ENCODE measurements at regions not wholly inside any gene's neighbourhood (a gene's known extent, or its start where the extent isn't known, plus 50 kb on each side); places are given as distances from the start of the nearest gene placed in this dataset.

DNA sequence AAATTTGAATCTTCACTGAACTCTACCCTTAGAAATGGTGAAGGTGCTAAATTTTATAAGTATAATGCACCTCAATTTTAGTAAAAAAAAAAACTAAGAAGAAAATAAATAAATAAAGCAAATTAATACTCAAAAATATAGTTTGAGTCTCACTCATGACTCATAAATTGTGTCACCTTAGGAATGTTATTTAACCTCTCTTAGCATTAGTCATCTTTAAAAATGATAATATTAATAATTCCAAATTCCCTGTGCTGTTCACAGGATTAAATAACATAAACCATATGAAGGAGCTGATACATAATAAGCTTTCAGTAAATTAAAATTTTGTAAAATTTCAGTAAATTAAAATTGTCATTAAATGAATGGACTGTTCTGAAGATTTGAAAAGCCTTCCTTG, 339.8 kb upstream of the RGMB start:
- H3K79me2 ChIP-seq (replicated peaks; ENCODE audit: insufficient read depth, low read length): no peaks in the 10 kb centered on the region
- H3K9me3 ChIP-seq (ENCODE audit: low read length): no peaks in the 10 kb centered on the region
- no peaks in the 10 kb centered on the region for H4K20me1 ChIP-seq (ENCODE audit: insufficient read depth)
- H3K4me3 ChIP-seq (ENCODE audit: low read length): no peak overlapping the region
- no peak overlapping the region for H3K9ac ChIP-seq (ENCODE audit: low read length)
- H3F3A ChIP-seq (ENCODE audit: insufficient read depth, low read length, poor library complexity, severe bottlenecking): no peaks in the 10 kb centered on the region
- no peaks in the 10 kb centered on the region for H3K36me3 ChIP-seq (ENCODE audit: insufficient read depth, low read length)
- H2AFZ ChIP-seq (ENCODE audit: low read depth, low read length): no peak overlapping the region
- TF ChIP-seq, protein P1, sequence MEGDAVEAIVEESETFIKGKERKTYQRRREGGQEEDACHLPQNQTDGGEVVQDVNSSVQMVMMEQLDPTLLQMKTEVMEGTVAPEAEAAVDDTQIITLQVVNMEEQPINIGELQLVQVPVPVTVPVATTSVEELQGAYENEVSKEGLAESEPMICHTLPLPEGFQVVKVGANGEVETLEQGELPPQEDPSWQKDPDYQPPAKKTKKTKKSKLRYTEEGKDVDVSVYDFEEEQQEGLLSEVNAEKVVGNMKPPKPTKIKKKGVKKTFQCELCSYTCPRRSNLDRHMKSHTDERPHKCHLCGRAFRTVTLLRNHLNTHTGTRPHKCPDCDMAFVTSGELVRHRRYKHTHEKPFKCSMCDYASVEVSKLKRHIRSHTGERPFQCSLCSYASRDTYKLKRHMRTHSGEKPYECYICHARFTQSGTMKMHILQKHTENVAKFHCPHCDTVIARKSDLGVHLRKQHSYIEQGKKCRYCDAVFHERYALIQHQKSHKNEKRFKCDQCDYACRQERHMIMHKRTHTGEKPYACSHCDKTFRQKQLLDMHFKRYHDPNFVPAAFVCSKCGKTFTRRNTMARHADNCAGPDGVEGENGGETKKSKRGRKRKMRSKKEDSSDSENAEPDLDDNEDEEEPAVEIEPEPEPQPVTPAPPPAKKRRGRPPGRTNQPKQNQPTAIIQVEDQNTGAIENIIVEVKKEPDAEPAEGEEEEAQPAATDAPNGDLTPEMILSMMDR (IDR thresholded peaks at IDR 0.05; ENCODE audit: poor library complexity, severe bottlenecking): no peak
- TF ChIP-seq EP300 (conservative IDR thresholded peaks at IDR 0.05; ENCODE audit: poor library complexity, severe bottlenecking) (no peak), SMC3 (conservative IDR thresholded peaks at IDR 0.05; ENCODE audit: poor library complexity) (no peak)
- H3K4me2 ChIP-seq (ENCODE audit: low read length): no peak overlapping the region
- H3K27me3 ChIP-seq (ENCODE audit: insufficient read depth, low read depth, low read length): no peaks in the 10 kb centered on the region
- H3K9me2 ChIP-seq (ENCODE audit: insufficient read depth, low read length): no peaks in the 10 kb centered on the region
- no peak overlapping the region for H3K27ac ChIP-seq (ENCODE audit: low read length)

DNA sequence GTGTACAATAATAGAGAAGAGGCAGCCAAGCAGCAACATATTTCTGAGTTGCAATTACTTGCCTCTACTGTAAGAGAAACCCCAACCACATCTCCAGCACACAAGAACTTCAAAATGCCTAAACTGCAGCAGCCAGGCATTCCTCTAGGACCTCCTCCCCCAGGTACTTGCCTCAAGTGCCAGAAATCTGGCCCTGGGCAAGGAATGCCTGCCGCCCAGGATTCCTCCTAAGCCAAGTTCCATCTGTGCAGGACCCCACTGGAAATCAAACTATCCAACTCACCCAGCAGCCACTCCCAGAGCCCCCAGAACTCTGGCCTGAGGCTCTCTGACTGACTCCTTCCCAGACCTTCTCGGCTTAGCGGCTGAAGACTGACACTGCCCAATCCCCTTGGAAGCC, 336.8 kb upstream of the RGMB start:
- Histone ChIP-seq H3K4me3 (ENCODE audit: low read length) (no peak overlapping the region), H3K9me3 (ENCODE audit: low read length) (no peaks in the 10 kb centered on the region), H3K4me2 (ENCODE audit: low read length) (no peak overlapping the region), H3K9me2 (ENCODE audit: insufficient read depth, low read length) (no peaks in the 10 kb centered on the region), H3K36me3 (ENCODE audit: insufficient read depth, low read length) (no peaks in the 10 kb centered on the region), H3F3A (ENCODE audit: insufficient read depth, low read length, poor library complexity, severe bottlenecking) (no peaks in the 10 kb centered on the region), H3K27ac (ENCODE audit: low read length) (no peak overlapping the region), H2AFZ (ENCODE audit: low read depth, low read length) (no peak overlapping the region), H3K9ac (ENCODE audit: low read length) (no peak overlapping the region), H4K20me1 (ENCODE audit: insufficient read depth) (no peaks in the 10 kb centered on the region), H3K27me3 (ENCODE audit: insufficient read depth, low read depth, low read length) (no peaks in the 10 kb centered on the region), H3K79me2 (replicated peaks; ENCODE audit: insufficient read depth, low read length) (no peaks in the 10 kb centered on the region)
- no peak for TF ChIP-seq SMC3 (conservative IDR thresholded peaks at IDR 0.05; ENCODE audit: poor library complexity)
- TF ChIP-seq MXI1 (conservative IDR thresholded peaks at IDR 0.05; ENCODE audit: poor library complexity, severe bottlenecking): no peak
- TF ChIP-seq RAD21 (conservative IDR thresholded peaks at IDR 0.05): no peak
- TF ChIP-seq, protein P1 (IDR thresholded peaks at IDR 0.05; ENCODE audit: poor library complexity, severe bottlenecking): no peak
- no peak for TF ChIP-seq EZH2 (IDR thresholded peaks at IDR 0.05; ENCODE audit: borderline replicate concordance, insufficient read depth, low read length, poor library complexity, severe bottlenecking)
- no peak for TF ChIP-seq EP300 (conservative IDR thresholded peaks at IDR 0.05; ENCODE audit: poor library complexity, severe bottlenecking)
- TF ChIP-seq TAF1 (IDR thresholded peaks at IDR 0.05; ENCODE audit: low read depth): no peak
- TF ChIP-seq POLR2AphosphoS5 (IDR thresholded peaks at IDR 0.05): no peak
- TF ChIP-seq, protein P2, sequence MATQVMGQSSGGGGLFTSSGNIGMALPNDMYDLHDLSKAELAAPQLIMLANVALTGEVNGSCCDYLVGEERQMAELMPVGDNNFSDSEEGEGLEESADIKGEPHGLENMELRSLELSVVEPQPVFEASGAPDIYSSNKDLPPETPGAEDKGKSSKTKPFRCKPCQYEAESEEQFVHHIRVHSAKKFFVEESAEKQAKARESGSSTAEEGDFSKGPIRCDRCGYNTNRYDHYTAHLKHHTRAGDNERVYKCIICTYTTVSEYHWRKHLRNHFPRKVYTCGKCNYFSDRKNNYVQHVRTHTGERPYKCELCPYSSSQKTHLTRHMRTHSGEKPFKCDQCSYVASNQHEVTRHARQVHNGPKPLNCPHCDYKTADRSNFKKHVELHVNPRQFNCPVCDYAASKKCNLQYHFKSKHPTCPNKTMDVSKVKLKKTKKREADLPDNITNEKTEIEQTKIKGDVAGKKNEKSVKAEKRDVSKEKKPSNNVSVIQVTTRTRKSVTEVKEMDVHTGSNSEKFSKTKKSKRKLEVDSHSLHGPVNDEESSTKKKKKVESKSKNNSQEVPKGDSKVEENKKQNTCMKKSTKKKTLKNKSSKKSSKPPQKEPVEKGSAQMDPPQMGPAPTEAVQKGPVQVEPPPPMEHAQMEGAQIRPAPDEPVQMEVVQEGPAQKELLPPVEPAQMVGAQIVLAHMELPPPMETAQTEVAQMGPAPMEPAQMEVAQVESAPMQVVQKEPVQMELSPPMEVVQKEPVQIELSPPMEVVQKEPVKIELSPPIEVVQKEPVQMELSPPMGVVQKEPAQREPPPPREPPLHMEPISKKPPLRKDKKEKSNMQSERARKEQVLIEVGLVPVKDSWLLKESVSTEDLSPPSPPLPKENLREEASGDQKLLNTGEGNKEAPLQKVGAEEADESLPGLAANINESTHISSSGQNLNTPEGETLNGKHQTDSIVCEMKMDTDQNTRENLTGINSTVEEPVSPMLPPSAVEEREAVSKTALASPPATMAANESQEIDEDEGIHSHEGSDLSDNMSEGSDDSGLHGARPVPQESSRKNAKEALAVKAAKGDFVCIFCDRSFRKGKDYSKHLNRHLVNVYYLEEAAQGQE (IDR thresholded peaks at IDR 0.05; ENCODE audit: borderline replicate concordance): no peak
